ENCODE measurements at regions not wholly inside any gene's neighbourhood (a gene's known extent, or its start where the extent isn't known, plus 50 kb on each side); places are given as distances from the start of the nearest gene placed in this dataset.

DNA sequence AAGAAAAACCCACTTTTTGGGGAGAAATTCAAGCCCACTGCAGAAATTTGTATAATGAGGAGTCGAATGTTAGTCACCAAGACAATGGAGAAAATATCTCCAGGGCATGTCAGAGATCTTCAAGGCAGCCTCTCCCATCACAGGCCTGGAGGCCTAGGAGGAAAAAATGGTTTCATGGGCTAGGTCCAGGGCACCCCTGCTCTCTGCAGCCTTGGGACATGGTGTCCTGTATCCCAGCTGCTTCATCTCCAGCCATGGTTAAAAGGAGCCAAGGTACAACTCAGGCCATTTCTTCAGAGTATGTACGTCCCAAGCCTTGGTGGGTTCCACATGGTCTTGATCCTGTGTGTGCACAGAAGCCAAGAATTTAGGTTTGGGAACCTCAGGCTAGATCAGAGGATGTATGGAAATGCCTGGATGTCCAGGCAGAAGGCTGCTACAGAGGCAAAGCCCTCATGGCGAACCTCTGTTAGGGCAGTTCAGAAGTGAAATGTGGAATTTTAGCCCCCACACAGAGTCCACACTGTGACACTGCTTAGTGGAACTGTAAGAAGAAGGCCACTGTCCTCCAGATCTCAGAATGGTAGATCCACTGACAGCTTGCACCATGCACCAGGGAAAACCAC lies 561.4 kb downstream of the ISL1 start:
- no peak for DNase-seq

DNA sequence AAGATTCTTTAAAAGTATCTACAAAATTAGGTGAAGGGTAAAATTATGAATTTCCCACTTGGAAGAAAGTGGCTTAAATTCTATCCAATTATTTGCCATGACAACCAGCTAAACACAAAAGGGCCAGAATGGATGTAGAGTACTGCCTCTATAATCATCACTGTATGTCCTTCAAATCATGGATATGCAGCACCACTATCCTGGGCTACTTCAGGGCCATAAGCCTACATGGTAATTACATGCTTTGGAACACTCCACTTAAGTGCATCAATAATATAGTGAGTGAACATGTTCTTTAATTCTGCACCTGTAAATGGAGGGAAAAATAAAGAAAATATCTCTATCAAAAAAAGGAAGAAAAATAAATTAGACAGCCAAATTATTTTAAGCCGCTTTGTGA lies 575.2 kb downstream of the ISL1 start:
- DNase-seq = peak; percentile 38 to 81

DNA sequence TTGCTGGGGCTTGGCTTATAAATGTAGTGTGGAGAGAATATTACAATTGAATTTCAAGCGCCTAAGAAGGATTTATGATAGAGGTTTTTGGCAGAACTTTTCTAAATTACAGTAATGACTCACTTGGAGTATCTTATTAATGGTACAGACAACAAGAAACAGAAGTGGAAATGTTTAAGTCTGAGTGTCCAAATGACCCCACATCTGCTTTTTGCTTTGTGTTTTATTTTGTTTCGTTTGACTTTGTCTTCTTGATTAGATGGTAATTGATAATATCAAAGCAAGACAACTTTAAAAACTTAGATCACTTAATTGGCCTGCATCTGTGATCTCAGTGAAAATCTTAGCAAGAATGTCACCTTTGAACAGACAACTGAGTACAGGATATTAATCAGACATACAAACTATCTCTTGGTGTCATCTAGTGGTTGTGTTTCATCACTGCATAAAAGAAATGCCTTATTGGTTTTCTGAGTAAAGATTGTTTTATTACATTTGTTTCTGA lies 577.4 kb downstream of the ISL1 start:
- DNase-seq = peak in 1 of 2 experiments; percentile 82

DNA sequence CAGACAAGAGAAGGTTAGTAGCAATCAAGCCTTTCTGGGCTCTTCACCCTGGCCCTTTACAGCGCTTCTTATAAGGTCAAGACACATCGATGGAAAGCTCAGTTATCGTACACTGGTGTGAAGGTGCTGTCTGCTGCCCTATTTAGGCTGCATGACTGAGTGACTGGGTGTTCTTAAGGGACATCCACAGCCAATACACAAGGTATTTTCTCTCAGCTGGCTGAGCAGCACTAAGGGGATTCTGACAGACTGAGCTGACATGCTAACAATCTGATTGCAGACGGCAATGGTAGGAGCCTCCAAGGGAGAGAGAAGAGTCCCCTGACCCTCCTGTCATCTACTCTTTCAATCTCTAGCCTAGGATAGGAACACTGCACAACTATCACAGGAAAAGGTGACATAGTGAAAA lies 577.9 kb downstream of the ISL1 start:
- DNase-seq = peak; percentile 32 to 82

DNA sequence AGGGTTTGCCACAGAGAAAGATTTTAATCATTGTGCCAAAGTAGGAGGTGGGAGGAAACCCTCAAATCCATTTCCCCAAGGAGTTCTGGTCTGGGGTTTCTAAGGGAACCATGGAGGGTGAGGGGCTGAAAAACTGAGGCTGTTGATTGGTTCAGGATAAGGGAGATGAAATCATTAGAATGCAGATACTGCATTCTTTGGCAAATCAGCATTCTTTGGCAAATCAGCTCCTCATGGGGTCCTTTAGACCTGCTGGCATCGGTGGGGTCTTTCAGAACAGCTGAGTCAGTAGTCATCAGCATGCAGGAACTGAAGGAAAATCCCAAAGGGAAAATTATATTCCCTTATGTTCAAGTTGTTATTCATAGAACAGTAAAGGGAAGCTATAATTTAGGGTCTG lies 585.5 kb downstream of the ISL1 start:
- no peak for DNase-seq

DNA sequence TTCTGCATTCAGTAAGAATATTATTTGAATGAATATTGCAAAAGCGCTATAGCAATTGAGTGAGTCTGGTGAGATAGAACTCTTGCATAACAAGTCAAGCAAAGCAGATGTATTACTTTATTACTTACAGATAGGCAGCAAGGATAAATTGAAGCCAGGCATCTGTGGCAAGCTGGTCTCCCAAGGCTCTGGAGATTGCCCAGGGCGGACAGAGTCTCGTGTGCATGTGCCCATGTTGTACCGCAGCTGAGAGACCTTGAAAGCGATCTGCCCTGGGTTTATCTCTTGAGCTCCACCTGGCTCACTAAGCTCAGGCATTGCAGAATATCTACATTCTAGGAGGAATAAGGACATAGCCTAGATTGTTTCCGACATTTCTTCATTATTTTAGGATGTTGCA lies 591.6 kb downstream of the ISL1 start:
- DNase-seq = no peak

DNA sequence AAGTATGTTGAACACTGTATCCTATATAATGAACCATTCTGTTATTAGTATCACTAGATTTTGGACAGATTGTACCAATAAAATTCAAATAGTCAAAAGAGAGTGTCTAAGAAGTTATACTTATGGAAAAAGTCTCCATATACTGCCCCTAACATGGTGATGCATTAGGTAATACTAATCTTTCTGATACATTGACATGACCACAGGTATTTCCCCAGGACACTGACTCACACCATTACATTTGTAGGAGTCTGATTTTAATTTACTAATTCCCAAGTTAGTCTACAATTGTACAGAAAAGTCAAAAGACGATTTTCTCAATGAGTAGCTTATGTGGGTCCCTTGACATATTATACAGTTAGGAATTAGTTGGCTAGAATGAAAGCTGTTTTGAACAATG lies 593.8 kb downstream of the ISL1 start:
- no peak for DNase-seq

DNA sequence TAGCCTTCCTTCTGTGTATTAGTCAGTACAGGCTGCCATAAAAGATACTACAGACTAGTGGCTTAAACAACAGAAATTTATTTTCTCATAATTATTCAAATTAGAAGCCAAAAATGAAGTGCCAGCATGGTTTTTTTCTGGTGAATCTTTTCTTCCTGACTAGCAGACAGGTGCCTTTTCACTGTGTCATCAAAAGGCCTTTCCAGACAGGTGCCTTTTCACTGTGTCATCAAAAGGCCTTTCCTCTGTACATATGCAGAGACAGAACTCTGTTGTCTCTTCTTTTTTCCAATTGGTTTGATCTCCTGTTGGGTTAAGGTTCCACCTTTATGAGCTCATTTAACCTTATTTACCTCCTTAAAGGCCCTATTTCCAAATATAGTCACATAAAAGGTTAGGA lies 599.9 kb downstream of the ISL1 start:
- peak in 1 of 2 experiments; percentile 81 for DNase-seq

DNA sequence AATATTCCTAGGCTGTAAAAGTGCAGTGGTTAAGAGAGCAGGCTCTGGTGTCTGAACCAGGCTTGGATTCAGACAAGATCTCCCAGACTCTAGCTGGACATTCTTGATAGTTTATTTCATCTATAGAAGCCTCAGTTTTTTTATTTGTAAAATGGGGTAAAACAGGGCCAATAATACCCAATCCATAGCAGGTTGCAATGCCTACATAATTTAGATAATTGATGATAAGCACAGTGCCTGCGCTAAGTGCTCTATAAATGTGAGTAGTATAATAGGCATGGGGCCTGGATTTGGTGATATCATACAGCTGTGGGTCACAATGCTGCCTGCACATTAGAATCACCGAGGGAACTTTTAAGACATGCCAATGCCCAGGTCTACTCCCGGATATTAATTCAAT lies 603.5 kb downstream of the ISL1 start:
- DNase-seq = peak in 1 of 2 experiments; percentile 56

DNA sequence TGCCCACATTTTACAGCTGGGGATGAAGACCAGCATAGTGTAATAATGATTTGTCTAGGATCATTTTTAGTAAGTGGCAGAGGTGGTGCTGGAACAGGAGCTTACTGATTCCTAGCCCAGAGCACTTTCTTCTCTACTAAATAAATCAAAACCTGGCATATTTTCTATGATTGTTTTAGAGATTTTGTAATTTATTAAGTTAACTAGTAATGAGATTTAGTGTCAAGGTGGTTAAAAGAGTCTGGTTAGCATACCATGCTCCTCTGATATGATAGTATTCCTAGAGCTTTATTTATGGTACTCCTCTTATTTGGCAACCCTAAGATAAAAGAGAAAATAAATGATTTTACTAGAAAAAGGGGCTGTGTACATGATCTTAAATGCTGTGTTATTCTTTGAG lies 604.0 kb downstream of the ISL1 start:
- no peak for DNase-seq

DNA sequence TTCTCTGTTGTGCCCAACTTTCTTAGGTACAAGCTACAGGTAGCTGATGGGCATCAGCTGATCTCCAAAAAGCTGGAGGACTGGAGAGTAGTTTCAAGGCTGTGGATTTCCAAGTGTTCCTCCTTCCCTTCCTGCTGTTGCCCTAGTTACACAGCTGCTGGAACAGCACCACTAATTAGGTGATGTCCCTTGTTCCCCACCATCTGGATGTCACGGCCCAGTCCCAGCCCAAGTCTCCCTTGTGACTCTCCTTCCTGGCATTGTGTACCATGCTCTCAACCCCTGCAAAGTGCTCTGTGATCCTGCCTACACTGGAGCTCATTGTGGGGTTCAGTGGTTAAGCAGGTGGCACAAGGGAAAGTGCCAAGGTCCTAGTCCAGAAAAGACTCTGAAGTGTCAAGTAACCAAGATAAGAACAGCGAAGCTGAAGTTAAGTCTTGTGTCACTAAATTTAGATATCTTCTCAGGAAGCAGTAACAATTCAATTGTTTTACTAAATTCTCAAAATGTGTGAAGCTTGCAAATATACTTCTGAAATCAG lies 604.5 kb downstream of the ISL1 start:
- DNase-seq = peak; percentile 42 to 64

DNA sequence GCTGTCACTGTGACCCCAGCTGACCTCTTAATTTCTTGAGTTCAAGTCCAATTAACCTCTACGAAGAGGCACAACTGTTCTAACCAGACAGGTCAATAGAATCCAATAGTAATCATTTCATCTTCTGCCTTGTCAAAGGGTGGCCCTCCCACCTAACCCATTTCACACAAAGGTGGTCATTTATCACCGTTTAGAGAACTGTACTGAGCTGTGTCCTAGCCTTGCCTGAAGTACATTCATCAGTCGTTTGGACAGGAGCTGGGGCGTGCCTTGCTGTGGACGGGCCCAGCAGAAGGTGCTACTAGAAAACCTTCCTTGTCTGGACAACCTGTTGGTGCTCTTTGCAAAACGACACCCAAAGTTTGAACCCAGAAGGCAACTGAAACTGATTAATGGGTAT lies 605.4 kb downstream of the ISL1 start:
- DNase-seq = peak in 1 of 2 experiments; percentile 8

DNA sequence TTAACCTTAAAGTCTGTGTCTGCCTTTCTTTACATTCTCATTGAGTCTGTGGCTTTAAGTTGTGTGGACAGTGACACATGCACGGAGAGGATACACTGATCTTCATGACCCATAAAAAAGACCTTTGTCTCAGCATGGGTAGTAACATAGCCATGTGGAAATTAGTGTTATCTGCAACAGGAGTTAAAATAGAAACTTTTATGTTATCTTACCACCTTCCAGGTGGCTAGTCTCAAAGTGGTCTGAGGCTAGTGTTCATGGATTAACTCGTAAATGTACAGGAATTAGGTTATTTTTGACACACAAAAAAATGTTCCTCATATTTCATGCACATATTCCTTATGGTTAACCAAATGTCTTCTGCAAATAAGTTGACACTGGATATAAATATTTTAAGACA lies 607.0 kb downstream of the ISL1 start:
- no peak for DNase-seq

DNA sequence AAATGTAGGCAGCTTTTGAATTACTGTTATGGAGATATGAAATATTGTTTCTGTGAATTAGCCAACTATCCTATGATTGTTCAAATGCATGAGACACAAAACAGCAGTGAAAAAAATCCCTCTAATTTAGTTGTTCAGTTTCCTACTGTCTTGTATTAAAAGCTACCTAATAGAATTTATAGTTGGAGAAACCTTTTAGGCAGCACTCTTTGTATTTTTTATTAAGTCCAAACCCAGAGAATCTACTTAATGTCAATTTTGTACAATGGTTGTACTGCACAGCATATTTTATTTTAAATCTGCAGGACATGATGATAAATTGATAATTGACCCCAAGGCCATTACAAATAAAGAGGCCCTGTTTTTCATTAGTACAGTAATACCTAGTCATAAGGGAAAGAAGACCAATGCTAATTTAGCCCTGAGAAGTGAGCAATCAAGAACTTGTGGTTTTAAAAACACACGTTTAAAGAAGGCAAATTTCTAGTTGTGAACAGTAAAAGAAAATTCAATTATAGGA lies 607.5 kb downstream of the ISL1 start:
- DNase-seq = no peak

DNA sequence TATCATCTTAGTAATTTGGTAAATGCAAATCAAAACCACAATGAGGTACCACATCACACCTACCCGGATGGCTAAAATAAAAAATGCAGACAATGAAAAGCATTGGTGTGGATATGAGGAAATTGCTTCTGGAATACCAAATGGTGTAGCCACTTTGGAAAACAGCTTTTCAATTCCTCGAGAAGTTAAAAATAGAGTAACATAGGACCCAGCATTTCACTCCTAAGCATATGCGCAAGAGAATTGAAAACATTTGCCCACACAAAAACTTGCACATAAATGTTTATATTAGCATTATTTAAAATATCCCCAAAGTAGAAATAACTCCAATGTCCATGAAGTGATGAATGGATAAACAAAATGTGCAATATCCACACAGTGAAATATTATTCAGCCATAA lies 608.7 kb downstream of the ISL1 start:
- DNase-seq = no peak

DNA sequence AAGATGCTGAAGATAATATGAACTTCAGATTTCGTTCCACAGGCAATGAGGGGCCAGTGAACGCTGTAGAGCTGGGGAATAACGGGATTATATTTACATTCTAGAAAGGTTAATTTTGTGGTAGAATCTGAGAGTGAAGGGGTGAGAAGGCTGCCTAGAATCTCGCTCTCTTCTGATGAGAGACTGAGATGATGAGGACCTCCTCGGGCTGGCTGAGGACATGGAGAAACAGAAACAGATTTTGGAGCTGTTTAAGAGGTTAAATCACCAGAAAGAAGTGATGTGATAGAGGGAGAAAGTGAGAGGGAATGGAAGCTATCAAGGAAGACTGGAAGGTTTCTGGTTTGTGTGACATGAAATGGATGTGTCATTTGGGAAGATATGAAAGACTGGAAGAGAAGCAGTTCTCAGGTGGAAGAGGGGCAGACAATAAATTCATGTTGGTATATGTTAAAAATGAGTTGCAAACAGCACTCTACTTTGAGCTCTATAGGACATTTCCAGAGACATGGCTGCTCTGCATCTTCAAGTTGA lies 612.6 kb downstream of the ISL1 start:
- no peak for DNase-seq

DNA sequence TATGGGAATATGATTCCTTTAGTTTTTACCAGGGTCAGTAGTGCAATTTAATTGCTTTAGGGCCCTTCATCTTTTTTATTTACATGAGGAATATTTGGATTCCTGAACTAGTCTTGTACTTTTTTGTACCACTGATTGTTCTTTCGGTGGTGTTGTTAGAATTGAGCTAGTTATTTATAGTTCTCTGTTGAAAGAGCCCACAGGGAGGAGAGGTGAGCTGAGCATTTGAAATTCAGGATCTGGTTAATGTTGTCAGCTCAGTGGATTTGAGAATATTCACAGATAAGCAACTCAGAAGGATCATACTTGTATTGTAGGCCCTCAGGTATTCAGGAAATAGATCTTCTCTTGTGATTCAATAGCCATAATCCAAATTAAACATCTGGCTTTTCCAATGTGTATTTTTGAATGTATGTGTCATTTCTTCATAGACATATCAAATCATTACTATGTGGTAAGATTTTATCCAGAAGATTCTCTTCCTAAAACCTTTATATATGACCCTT lies 613.2 kb downstream of the ISL1 start:
- DNase-seq = no peak

DNA sequence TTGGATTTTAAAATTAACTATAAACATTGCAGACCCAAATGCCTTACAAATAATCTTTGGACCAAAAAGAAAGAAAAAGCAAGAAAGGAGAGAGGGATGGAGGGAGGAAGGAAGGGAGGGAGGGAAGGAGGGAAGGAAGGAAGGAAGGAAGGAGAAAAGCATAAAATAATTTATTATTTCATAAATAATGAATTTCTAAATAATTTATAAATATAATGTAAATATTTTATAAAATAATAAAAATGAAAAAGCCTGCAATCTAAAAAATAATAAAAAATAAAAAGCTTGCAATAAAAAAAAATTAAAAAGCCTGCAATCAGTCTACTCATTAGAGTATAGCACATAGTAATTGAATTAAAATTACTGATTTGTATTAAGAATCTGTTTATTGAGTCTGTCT lies 614.3 kb downstream of the ISL1 start:
- no peak for DNase-seq

DNA sequence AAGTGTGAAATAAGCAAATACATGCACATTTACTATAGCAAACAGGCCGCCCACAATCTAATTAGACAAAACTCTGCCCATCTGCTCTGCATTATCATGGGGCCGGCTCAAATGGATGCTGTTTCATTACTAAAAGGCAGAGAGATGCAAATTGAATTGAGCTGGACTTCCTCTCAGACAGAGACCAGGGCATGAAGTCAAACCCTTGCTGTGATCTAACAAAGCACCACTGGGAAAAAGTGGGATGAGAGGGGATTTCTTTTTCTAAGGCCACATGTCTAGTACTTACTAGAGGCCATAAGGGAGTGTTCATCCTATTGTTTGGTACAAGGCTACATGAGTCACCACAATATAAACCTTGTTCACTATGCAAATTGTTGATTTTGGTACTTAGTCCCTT lies 614.7 kb downstream of the ISL1 start:
- DNase-seq = peak; percentile 56 to 84

DNA sequence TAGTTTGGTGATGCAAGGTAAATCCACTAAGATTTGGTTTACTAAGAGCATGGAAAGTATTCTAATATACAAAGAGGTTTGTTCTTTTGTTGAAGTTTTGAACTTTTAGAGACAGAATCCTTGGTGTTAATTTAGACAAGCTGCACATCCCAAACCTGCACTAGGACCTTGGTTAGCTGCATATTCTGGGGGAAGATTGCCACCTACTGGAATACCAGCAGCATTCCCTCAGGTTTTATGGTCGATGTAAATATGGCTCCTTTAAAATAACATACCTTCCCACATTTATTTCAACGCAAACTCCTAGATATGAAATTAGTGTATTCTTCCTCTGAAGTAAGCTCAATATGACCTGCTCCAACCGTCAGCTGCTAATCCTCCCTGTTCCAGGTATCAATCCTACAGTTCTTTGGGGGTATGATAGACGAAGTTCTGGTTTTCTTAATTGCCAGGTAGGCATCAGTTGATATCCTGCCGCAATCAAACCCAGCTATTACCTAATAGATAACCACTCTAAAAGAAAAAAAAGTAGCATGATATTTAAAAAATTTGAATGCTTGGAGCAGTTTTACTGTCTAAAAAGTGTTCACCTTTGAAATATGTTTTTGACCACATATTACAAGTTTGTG lies 624.1 kb downstream of the ISL1 start:
- peak; percentile 59 to 84 for DNase-seq

DNA sequence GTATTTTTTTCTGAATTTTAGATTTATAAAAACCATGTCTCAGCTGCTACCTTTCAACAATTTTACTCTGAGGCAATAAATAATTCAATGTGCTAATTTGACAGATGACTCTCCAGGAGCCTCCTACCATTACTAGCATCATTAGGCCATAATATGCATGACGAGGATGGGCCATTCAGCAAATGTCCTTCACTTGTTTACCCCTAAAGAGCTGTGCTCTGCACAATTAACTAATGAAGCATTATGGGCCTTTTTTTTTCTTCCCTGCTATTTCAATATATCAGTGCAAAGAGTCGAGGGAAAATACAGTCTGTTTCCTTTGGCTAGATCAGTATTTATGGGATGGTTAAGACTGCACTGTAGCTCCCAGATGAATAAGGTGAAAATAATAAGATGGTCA lies 627.2 kb downstream of the ISL1 start:
- DNase-seq = peak; percentile 72 to 94

DNA sequence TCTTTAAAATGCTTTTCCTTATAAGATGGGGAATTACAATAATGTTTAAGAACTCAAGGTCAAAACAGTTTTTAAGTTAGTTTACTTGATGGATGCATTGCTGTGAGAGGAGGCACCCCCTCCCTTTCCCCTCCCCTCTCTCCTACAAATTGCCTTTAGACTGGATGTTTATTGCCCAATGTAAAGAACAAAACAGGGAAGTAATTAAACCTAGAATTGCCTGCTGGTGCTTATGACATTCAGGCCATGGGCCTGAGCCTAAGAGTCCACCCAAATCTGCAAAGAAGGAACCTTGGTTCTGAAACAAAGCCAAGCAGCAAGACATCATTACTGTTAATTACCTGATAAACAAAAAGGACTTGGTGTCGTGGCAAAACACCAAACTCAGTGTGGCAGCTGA lies 630.3 kb downstream of the ISL1 start:
- DNase-seq = peak; percentile 88 to 98

DNA sequence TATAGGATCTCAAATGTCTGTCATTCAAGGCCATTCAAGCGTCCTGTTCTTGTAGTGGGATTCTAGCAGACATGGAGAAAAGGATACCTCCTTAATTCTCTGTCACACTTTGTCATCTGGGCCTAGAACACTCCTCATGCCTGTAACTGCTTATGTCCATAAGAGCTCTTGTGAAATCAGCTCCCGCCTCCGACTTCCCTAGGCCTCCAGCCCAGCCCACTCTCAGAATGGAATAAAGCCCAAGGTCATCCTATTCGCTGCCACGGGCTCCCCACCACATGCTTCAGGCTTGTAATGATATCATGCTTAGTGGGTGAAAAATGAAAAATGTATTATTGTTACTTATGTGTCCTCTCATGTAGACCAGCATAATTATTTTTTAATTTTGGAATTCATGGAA lies 632.5 kb downstream of the ISL1 start:
- DNase-seq = peak in 1 of 2 experiments; percentile 32

DNA sequence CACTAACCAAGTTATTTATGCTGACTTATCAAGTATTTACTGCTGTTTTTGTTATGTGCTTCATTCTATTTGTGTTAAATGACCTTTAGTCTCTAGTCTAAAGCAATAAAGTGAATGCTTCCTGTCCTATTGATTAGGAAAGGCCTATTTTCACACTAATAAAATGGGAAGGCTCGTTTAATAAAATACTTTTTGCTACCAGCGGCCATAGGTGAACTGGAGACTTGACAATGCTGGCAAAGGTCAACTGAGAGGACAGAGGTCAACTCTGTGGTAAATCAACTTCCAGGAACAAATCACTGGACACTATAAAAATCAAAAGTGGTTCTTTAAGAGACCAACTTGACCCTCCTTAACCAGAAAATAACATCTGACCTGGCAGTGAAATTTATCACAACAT lies 634.3 kb downstream of the ISL1 start:
- no peak for DNase-seq
